ENCODE measurements at regions not wholly inside any gene's neighbourhood (a gene's known extent, or its start where the extent isn't known, plus 50 kb on each side); places are given as distances from the start of the nearest gene placed in this dataset.
"Not testable (repeated sequence)": the region's sequence is repeated elsewhere in the genome, so short reads cannot be mapped to it uniquely, and the experiment has no call there.

GRCh38 chr21:33121715-33122475 is 52.0 kb downstream of the OLIG1 start:
- no peak for DNase-seq

- DNase-seq, result no peak
These were observed 52.6 kb downstream of the OLIG1 start for GRCh38 chr21:33122507-33122906.

- no peak for DNase-seq
These were observed 53.6 kb downstream of the OLIG1 start for GRCh38 chr21:33123374-33124123.

- DNase-seq, result no peak
These were observed 54.9 kb downstream of the OLIG1 start for GRCh38 chr21:33124889-33125288.

GRCh38 chr21:33125680-33126375 is 55.9 kb downstream of the OLIG1 start:
- DNase-seq, result no peak

GRCh38 chr21:33126569-33126968 is 56.6 kb downstream of the OLIG1 start:
- DNase-seq, result no peak

GRCh38 chr21:33127154-33127867 is 57.4 kb downstream of the OLIG1 start:
- DNase-seq, result peak; percentile 67 to 73

- DNase-seq, result no peak
These were observed 57.9 kb downstream of the OLIG1 start for GRCh38 chr21:33127868-33128242.

GRCh38 chr21:33128538-33128937 is 58.6 kb downstream of the OLIG1 start:
- no peak for DNase-seq

- DNase-seq, result no peak
These were observed 62.1 kb downstream of the OLIG1 start for GRCh38 chr21:33132054-33132453.

GRCh38 chr21:33133892-33134291 is 64.0 kb downstream of the OLIG1 start:
- DNase-seq, result no peak

- no peak for DNase-seq
These were observed 66.0 kb downstream of the OLIG1 start for GRCh38 chr21:33135925-33136324.

- no peak for DNase-seq
These were observed 67.0 kb downstream of the OLIG1 start for GRCh38 chr21:33136847-33137502.

- DNase-seq, result no peak
These were observed 69.1 kb downstream of the OLIG1 start for GRCh38 chr21:33139084-33139483.

- DNase-seq, result no peak
These were observed 70.3 kb downstream of the OLIG1 start for GRCh38 chr21:33140288-33140687.

GRCh38 chr21:33146467-33146866 is 76.5 kb downstream of the OLIG1 start:
- no peak for DNase-seq

GRCh38 chr21:33149181-33149580 is 79.2 kb downstream of the OLIG1 start:
- DNase-seq, result no peak

GRCh38 chr21:33150968-33151367 is 78.8 kb upstream of the IFNAR2 start:
- not testable (repeated sequence) for DNase-seq

GRCh38 chr21:33151941-33152731 is 77.6 kb upstream of the IFNAR2 start:
- no peak for DNase-seq

GRCh38 chr21:33152732-33153130 is 77.0 kb upstream of the IFNAR2 start:
- no peak for DNase-seq

GRCh38 chr21:33155005-33155404 is 74.7 kb upstream of the IFNAR2 start:
- DNase-seq, result no peak

GRCh38 chr21:33155422-33155821 is 74.3 kb upstream of the IFNAR2 start:
- no peak for DNase-seq

All from stimulated activated CD4-positive, alpha-beta T cell treated with anti-CD3 and anti-CD28 coated beads, Interleukin-2, amount 100 ng/mL, for 24 hours (primary cell).